ENCODE measurements at regions not wholly inside any gene's neighbourhood (a gene's known extent, or its start where the extent isn't known, plus 50 kb on each side); places are given as distances from the start of the nearest gene placed in this dataset.

GRCh38 chr15:72933976-72934375 is 118.3 kb upstream of the NEO1 start:
- Histone ChIP-seq H3K9me3 (no peaks in the 10 kb centered on the region), H3K36me3 (no peaks in the 10 kb centered on the region), H3K4me3 (no peak overlapping the region), H3K27ac (replicated peaks in 1 of 4) (no peak overlapping the region), H3K4me1 (no peaks in the 10 kb centered on the region), H3K27me3 (peaks cover 0 to 4% (median 0%) of the 10 kb centered on the region in 4 donors)
- 58% methylated on average over 3 of the region's 3 CpGs for WGBS
- intact Hi-C loops (cut with DNase I): no loop called here
- TF ChIP-seq POLR2A (IDR thresholded peaks at IDR 0.05; ENCODE audit: low read depth) (no peak), POLR2AphosphoS5 (IDR thresholded peaks at IDR 0.05) (no peak), EP300 (IDR thresholded peaks at IDR 0.05) (no peak), CTCF (IDR thresholded peaks at IDR 0.05) (no peak)
- no peak for DNase-seq (ENCODE audit: extremely low spot score)

GRCh38 chr15:72932472-72932871 is 119.8 kb upstream of the NEO1 start:
- TF ChIP-seq POLR2A (IDR thresholded peaks at IDR 0.05; ENCODE audit: low read depth) (no peak), CTCF (IDR thresholded peaks at IDR 0.05) (no peak), EP300 (IDR thresholded peaks at IDR 0.05) (no peak), POLR2AphosphoS5 (IDR thresholded peaks at IDR 0.05) (no peak)
- H3K36me3 ChIP-seq: no peaks in the 10 kb centered on the region
- intact Hi-C loops (cut with DNase I): no loop called here
- peaks cover 0 to 4% (median 0%) of the 10 kb centered on the region in 4 donors for H3K27me3 ChIP-seq
- DNase-seq (ENCODE audit: extremely low spot score): no peak
- no peak overlapping the region for H3K4me3 ChIP-seq
- H3K27ac ChIP-seq (replicated peaks in 1 of 4): no peak overlapping the region
- H3K9me3 ChIP-seq: no peaks in the 10 kb centered on the region
- no peaks in the 10 kb centered on the region for H3K4me1 ChIP-seq
- WGBS: 89% methylated on average over 3 of the region's 3 CpGs

- H3K9me3 ChIP-seq: no peaks in the 10 kb centered on the region
- H3K4me3 ChIP-seq: no peak overlapping the region
- H3K27me3 ChIP-seq: peaks cover 0 to 3% (median 0%) of the 10 kb centered on the region in 4 donors
- H3K36me3 ChIP-seq: no peaks in the 10 kb centered on the region
- intact Hi-C loops (cut with DNase I): no loop called here
- TF ChIP-seq POLR2A (IDR thresholded peaks at IDR 0.05; ENCODE audit: low read depth): no peak
- no peak for TF ChIP-seq POLR2AphosphoS5 (IDR thresholded peaks at IDR 0.05)
- TF ChIP-seq EP300 (IDR thresholded peaks at IDR 0.05): no peak
- TF ChIP-seq CTCF (IDR thresholded peaks at IDR 0.05): no peak
- H3K27ac ChIP-seq (replicated peaks in 1 of 4): no peak overlapping the region
- DNase-seq (ENCODE audit: extremely low spot score): no peak
- H3K4me1 ChIP-seq: no peaks in the 10 kb centered on the region
- 94% methylated on average over 2 of the region's 2 CpGs for WGBS
Observed at GRCh38 chr15:72927451-72927850, 124.8 kb upstream of the NEO1 start.

GRCh38 chr15:72925661-72926060 is 126.6 kb upstream of the NEO1 start:
- 83% methylated on average over 2 of the region's 2 CpGs for WGBS
- TF ChIP-seq CTCF (IDR thresholded peaks at IDR 0.05): no peak

GRCh38 chr15:72923289-72923688 is 129.0 kb upstream of the NEO1 start:
- no peak overlapping the region for H3K4me3 ChIP-seq
- 73% methylated on average over 5 of the region's 5 CpGs for WGBS
- no peak overlapping the region for H3K27ac ChIP-seq (replicated peaks in 1 of 4)
- DNase-seq (ENCODE audit: extremely low spot score): no peak
- H3K27me3 ChIP-seq: no peaks in the 10 kb centered on the region
- H3K36me3 ChIP-seq: no peaks in the 10 kb centered on the region
- no peak for TF ChIP-seq EP300 (IDR thresholded peaks at IDR 0.05)
- no peak for TF ChIP-seq POLR2A (IDR thresholded peaks at IDR 0.05; ENCODE audit: low read depth)
- TF ChIP-seq CTCF (IDR thresholded peaks at IDR 0.05): no peak
- no peak for TF ChIP-seq POLR2AphosphoS5 (IDR thresholded peaks at IDR 0.05)
- H3K4me1 ChIP-seq: no peaks in the 10 kb centered on the region
- no peaks in the 10 kb centered on the region for H3K9me3 ChIP-seq
- intact Hi-C loops (cut with DNase I): no loop called here

More at GRCh38 chr15:72925661-72926060, 126.6 kb upstream of the NEO1 start:
- DNase-seq (ENCODE audit: extremely low spot score): no peak
- Histone ChIP-seq H3K36me3 (no peaks in the 10 kb centered on the region), H3K4me3 (no peak overlapping the region), H3K4me1 (no peaks in the 10 kb centered on the region), H3K27me3 (no peaks in the 10 kb centered on the region), H3K27ac (replicated peaks in 1 of 4) (no peak overlapping the region), H3K9me3 (no peaks in the 10 kb centered on the region)
- intact Hi-C loops (cut with DNase I): no loop called here
